AG09319 (cell line): ENCODE measurements at regions not wholly inside any gene's neighbourhood (a gene's known extent, or its start where the extent isn't known, plus 50 kb on each side); places are given as distances from the start of the nearest gene placed in this dataset.
"Not testable (repeated sequence)": the region's sequence is repeated elsewhere in the genome, so short reads cannot be mapped to it uniquely, and the experiment has no call there.

ENCODE experiments used
- DNase-seq: peaks from one replicate; pipeline ENCODE4 v3.0.0-alpha.2; 2010; ENCODE audit warnings: low read depth; ENCODE audit errors: extremely low read depth
- CTCF ChIP-seq: IDR thresholded peaks from 2 replicates; pipeline ENCODE4 v1.5.1; 2011; ENCODE audit warnings: low read depth, mild to moderate bottlenecking, inconsistent platforms, low read length, moderate library complexity

- no peak for TF ChIP-seq CTCF
- DNase-seq: no peak
Measured at GRCh38 chr7:12839508-12840153, 152.2 kb downstream of the ARL4A start.

- DNase-seq: not testable (repeated sequence)
Measured at GRCh38 chr7:12844732-12845131, 157.3 kb downstream of the ARL4A start.

GRCh38 chr7:12847001-12847400 is 159.6 kb downstream of the ARL4A start:
- no peak for TF ChIP-seq CTCF

GRCh38 chr7:12851142-12851541 is 163.7 kb downstream of the ARL4A start:
- no peak for DNase-seq
- no peak for TF ChIP-seq CTCF

More at GRCh38 chr7:12847001-12847400, 159.6 kb downstream of the ARL4A start:
- no peak for DNase-seq

GRCh38 chr7:12851841-12852240 is 164.4 kb downstream of the ARL4A start:
- no peak for TF ChIP-seq CTCF
- DNase-seq: no peak

GRCh38 chr7:12855036-12855435 is 167.6 kb downstream of the ARL4A start:
- DNase-seq: no peak
- TF ChIP-seq CTCF: no peak

GRCh38 chr7:12859761-12860160 is 172.3 kb downstream of the ARL4A start:
- TF ChIP-seq CTCF: no peak
- DNase-seq: no peak

- no peak for DNase-seq
- TF ChIP-seq CTCF: no peak
Measured at GRCh38 chr7:12861070-12861469, 173.6 kb downstream of the ARL4A start.
